ENCODE measurements at regions not wholly inside any gene's neighbourhood (a gene's known extent, or its start where the extent isn't known, plus 50 kb on each side); places are given as distances from the start of the nearest gene placed in this dataset.

- TF ChIP-seq CTCF (IDR thresholded peaks at IDR 0.05; ENCODE audit: low read depth, low read length, poor library complexity, severe bottlenecking) (no peak), EZH2phosphoT487 (IDR thresholded peaks at IDR 0.05; ENCODE audit: borderline replicate concordance, low read length) (no peak)
Observed at GRCh38 chr7:67364441-67365017, 367.9 kb downstream of the TYW1 start.

All from DOHH2 (cell line).